ENCODE measurements at regions not wholly inside any gene's neighbourhood (a gene's known extent, or its start where the extent isn't known, plus 50 kb on each side); places are given as distances from the start of the nearest gene placed in this dataset.
A peak's percentile ranks its signal among the peaks of the same experiment; 100 is the strongest.

GRCh38 chr1:218163371-218163770 lies 121.7 kb upstream of the RRP15 start:
- no peak for DNase-seq

GRCh38 chr1:218164111-218164929 lies 120.8 kb upstream of the RRP15 start:
- peak in 1 of 2 donors; percentile 17 for DNase-seq

DNA sequence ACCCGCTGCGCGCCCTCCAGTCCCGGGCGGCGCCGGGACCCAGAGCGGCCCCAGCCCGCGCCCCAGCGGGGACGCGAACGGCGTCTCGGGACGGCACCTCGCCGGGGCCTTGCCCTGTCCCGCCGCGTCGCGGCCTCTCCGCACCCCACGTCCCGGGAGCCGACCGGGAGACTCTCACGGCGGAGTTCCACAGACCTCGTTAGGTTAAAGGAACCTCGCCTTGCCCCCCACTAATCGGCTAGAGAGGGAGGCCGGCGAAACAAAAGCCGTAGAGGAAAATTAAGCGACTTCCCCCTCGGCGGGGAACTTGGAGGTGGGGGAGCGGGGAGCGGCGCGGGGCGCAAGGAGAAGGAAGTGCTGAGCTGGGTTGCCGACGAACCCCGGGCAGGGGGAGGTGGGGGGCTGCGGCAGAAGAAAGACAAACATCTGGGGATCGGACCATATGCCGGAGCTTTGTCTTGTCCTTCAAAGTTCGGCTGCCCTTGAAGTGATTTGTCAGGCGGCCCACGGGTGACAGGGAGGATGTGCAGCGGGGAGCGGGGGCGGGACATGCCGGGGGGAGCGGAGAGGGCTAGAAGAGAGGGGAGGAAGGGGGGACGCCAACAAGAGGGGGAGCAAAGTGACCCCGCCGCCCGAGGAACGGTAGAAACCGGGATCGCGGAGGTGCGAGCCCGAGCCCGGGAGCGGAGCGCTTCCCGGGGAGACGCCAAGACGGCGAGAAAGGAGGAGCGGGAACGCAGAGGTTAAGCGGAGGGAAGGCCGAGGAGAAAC lies 120.0 kb upstream of the RRP15 start:
- DNase-seq: peak; percentile 9 to 20

DNA sequence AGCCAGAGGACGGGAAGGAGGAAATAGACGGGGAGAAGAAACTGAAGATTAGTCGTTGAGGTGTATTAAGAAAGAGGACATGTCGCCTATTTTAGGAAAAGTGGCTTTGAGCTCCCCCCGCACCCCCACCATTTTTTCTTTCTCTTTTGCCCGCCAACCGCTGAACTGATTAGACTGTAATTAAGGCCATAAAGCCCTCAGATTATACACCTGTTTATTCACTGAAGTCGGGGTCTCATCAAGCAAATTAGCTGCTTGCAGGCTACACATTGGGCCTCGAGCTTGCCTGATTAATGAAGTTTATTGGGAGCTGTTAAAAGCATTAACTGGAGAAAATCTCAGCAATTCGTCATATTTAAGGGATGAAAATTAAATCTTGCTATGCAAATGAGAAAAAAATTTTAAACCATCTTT lies 119.4 kb upstream of the RRP15 start:
- DNase-seq: no peak

DNA sequence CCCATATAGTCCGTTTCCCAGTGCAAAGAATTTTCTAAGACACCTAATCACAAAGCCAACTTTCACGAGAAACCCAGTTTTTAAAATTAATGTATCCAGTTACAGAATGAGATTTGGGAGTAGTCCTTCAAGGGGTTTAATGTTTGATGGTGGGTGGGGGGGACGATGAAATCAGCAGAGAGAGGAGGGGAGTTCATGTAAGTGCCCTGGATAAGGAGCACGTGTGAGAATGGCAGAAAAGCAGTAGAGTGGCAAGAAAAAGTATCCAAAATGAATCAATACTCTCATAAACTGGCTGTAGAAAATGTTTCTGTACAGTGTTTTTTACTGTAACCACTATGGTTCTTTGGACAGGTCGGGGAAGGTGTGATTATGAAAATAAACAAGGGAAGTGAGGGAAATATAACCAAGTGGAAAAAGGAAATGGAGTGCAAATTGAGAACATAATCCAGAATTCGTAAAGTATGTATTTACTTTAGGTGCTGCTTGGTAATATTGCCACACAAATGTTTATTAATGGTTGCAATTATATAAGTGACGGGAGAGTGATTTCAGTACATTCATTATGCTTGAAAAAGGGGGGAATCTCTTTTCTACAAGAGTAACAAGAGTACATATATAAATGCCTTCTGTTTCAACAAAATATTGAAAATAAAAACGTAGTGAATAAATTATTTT lies 118.7 kb upstream of the RRP15 start:
- DNase-seq: no peak

DNA sequence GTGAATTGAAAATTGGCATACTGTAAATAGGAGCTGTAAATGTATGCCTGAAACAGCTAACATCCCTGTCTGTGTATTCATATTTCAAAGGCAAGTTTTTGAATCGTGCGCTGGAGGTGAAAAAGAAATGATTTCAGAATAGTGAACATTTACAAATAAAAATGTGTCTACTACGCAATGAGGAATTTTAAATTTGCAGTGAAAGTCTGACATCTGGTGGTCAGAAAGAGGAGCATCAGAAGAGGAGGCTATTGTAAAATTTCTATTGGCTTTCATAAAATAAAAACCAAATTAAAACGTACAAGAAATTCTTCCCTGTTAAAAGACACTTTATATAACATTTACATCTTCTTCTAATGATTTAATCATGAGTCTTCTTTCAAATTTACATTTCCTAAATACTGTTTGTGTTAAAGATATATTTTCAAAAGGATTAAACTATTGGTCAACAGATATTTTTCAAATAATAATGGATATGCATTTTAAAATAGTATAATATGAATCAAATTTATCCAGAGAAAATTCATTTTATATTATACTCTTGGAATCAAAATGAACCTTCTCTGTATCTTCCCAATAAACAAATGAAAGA lies 113.7 kb upstream of the RRP15 start:
- DNase-seq: no peak

DNA sequence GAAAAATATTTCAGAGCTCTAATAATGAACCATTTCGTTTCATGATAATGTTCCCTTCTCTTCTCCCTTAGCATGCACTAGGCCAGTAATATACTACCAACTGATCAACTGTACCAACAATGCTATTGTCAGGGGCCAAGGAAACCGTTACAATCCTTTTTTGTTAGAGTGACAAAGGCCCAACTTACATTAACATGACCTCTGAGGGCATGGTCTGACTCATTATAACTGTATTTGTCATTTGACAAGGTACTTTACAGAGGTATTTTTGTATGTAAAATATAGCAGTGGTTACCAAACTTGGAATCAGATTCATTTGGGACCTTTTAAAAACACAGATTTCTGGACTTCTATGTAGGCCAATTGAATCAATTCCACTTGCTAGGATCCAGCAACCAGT lies 102.6 kb upstream of the RRP15 start:
- DNase-seq: no peak

- no peak for DNase-seq
These were observed 84.1 kb upstream of the RRP15 start for GRCh38 chr1:218200979-218201378.

DNA sequence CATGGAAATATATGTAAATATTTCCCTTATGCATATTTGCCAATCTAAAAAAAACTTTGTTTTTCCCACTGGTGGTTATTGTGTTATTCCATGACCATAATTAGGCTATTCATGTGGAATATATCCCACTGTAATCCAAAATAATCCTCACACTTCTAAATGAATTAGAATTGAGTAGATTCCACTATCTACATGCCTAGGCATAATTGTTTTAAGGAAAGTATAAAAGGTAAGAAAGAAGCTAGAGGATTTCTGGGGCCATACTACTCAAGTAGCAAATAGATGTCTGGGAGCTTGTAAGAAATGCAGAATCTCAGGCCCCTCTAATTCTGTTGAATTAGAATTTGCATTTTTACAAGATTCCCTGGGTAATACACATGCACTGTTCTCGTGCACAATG lies 83.5 kb upstream of the RRP15 start:
- DNase-seq: no peak

DNA sequence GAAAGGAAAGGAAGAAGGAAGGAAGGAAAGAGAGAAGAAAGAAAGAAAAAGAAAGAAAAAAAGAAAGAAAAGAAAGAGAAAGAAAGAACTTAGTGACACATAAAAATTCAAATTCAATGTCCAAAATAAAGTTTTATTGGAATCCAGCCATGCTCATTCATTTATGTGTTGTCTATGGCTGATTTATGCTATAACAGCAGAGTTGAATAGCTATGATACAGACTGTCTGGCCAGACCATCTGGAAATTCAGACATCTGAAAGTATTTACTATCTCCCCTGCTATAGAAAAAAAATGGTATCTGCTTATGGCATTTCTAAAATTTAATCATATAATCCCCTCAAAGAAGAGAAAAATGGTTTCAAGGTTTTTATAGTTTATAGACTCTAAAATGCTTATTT lies 79.4 kb upstream of the RRP15 start:
- no peak for DNase-seq

GRCh38 chr1:218207194-218207593 lies 77.9 kb upstream of the RRP15 start:
- no peak for DNase-seq

- no peak for DNase-seq
These were observed 75.7 kb upstream of the RRP15 start for GRCh38 chr1:218209351-218209861.

GRCh38 chr1:218211241-218211640 lies 73.9 kb upstream of the RRP15 start:
- DNase-seq: no peak

DNA sequence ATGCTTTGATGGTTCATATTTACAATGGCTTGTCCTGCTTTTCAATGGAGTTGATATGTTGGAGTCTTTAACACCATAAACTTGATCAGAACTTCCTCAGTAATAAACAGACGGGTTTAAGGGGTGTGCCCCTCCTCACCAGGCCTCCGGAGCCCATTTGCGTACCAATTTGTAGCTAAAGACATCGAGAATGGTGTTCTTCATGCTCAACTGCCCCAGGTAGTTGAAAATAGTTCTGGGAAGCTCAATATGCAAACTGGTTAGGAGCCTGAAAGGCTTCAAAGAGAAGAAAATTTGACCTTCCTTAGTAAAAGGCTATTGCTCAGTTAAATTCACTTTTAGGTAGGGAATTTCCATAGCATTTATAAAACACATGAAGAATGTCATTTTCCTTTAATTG lies 68.1 kb upstream of the RRP15 start:
- DNase-seq: no peak

DNA sequence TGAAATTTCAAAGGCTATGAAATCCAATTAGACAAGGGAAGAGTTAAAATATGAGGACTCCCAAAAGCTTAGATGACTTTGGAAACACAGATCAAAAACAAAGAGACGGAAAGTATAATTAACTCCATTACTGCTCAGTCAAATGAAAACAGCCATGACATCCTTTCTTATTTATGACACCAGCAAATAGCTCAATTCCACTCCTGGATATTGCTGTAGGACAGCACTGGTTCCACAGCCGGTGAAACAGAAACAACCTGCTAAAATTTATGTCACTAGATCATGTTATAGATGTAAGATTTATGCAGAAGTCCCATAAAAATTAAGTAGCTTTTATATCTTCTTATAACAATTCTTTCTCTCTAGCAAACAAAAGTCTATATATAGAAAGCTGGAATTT lies 65.6 kb upstream of the RRP15 start:
- DNase-seq: no peak

DNA sequence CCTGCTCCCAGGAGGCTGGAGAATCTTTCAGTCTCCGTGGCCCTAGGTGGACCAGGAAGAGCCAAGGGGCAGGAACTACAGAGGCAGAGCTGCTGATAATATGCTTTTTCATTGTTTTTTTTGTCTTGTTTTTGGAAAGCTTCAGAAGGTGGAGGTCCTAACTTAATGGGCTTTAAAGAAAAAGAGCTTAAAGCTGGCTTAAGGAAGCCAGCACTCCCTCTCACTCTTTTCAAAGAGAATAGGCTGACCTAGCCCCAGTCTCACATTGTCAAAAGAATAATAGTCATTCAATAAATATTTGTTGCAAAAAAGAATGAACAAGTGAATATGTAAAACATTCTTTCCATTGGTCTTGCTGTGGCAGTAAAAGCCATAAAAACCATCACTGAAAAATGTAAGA lies 61.0 kb upstream of the RRP15 start:
- DNase-seq: no peak

GRCh38 chr1:218226005-218226404 lies 59.1 kb upstream of the RRP15 start:
- no peak for DNase-seq
